H1 (cell line): ENCODE measurements at regions not wholly inside any gene's neighbourhood (a gene's known extent, or its start where the extent isn't known, plus 50 kb on each side); places are given as distances from the start of the nearest gene placed in this dataset.

Experiments
- CTCF ChIA-PET: fragments of 300-600 bp; sonication (Branson Sonifier 250); formaldehyde crosslinking; loops from one replicate; lab custom pipeline; 2021; ENCODE audit not compliant: partially characterized antibody; lab: Charles Lee
- POLR2A ChIA-PET: fragments of 300-600 bp; sonication (Branson Sonifier 250); formaldehyde crosslinking; loops from one replicate; lab custom pipeline; 2021; ENCODE audit warnings: inconsistent platforms; ENCODE audit not compliant: partially characterized antibody; lab: Charles Lee
- DNase-seq, 2 experiments: peaks; one replicate each; pipeline versions ENCODE4 v3.0.0 to v3.0.0-alpha.2; 2010 to 2022; ENCODE audit warnings: low spot score in 2 of 2, low read depth in 1 of 2, mixed read lengths in 1 of 2
- FAIRE-seq: peaks from 2 replicates; lab custom pipeline; 2011; peaks lifted over from hg19 to GRCh38; lab: Jason Lieb, UNC
- H2AFZ ChIP-seq: 2 replicates; pipeline ENCODE4 v1.8.1; 2012; ENCODE audit warnings: low read length, inconsistent platforms
- H2AK5ac ChIP-seq: 2 replicates; pipeline ENCODE4 v1.6.1; 2013; ENCODE audit warnings: low read depth, low read length
- H2BK120ac ChIP-seq: replicated peaks from 2 replicates; pipeline ENCODE3; 2013; ENCODE audit warnings: low read depth, low read length, inconsistent platforms
- H2BK12ac ChIP-seq: 2 replicates; pipeline ENCODE4 v1.6.1; 2013; ENCODE audit warnings: low read depth, low read length
- H2BK15ac ChIP-seq: 2 replicates; pipeline ENCODE4 v1.6.1; 2013; ENCODE audit warnings: low read length
- H2BK20ac ChIP-seq: 2 replicates; pipeline ENCODE4 v1.6.1; 2013; ENCODE audit warnings: low read length
- H2BK5ac ChIP-seq: 2 replicates; pipeline ENCODE4 v1.6.1; 2013; ENCODE audit warnings: low read depth, low read length
- H3K14ac ChIP-seq: 2 replicates; pipeline ENCODE4 v1.6.1; 2013; ENCODE audit warnings: inconsistent platforms; ENCODE audit not compliant: insufficient read length
- H3K18ac ChIP-seq: 2 replicates; pipeline ENCODE4 v1.6.1; 2013; ENCODE audit warnings: low read length; ENCODE audit errors: extremely low read depth
- H3K23ac ChIP-seq: 2 replicates; pipeline ENCODE4 v1.6.1; 2013; ENCODE audit warnings: inconsistent platforms; ENCODE audit not compliant: insufficient read length
- H3K23me2 ChIP-seq: 2 replicates; pipeline ENCODE4 v1.6.1; 2013; ENCODE audit warnings: low read depth, low read length
- H3K27ac ChIP-seq: 2 replicates; pipeline ENCODE4 v1.6.1; 2011; ENCODE audit warnings: low read depth, low read length, inconsistent platforms
- H3K27me3 ChIP-seq, 4 experiments: replicated peaks in 1 of 4; 1 replicate in 1 of 4; 2 replicates in 3 of 4; pipeline versions ENCODE4 v1.6.1 to v1.8.1; 2011 to 2013; ENCODE audit warnings: low read length in 3 of 4, mild to moderate bottlenecking in 3 of 4, inconsistent platforms in 2 of 4, mixed read lengths in 2 of 4, moderate library complexity in 1 of 4; ENCODE audit not compliant: control insufficient read depth in 3 of 4, insufficient read depth in 3 of 4; ENCODE audit errors: extremely low read depth in 1 of 4
- H3K36me3 ChIP-seq, 4 experiments: 2 replicates each; pipeline versions ENCODE4 v1.6.1 to v1.8.1; 2011 to 2013; ENCODE audit warnings: mild to moderate bottlenecking in 4 of 4, low read length in 3 of 4, moderate library complexity in 2 of 4, control low read depth in 1 of 4, inconsistent platforms in 1 of 4; ENCODE audit not compliant: insufficient read depth in 4 of 4, control insufficient read depth in 2 of 4
- H3K4ac ChIP-seq: replicated peaks from 2 replicates; pipeline ENCODE3; 2013; ENCODE audit warnings: low read length, low read depth, mixed read lengths, inconsistent platforms; ENCODE audit not compliant: insufficient read length
- H3K4me1 ChIP-seq, 4 experiments: replicated peaks in 1 of 4; 1 replicate in 1 of 4; 2 replicates in 3 of 4; pipeline versions ENCODE4 v1.6.1 to v1.8.1; 2011 to 2013; ENCODE audit warnings: low read length in 3 of 4, inconsistent platforms in 2 of 4, mixed read lengths in 1 of 4; ENCODE audit not compliant: insufficient read depth in 4 of 4, control insufficient read depth in 3 of 4
- H3K4me2 ChIP-seq, 2 experiments: 2 replicates each; pipeline versions ENCODE4 v1.6.1 to v1.8.1; 2011 to 2013; ENCODE audit warnings: low read depth in 2 of 2, low read length in 2 of 2, control low read depth in 1 of 2, inconsistent platforms in 1 of 2, mild to moderate bottlenecking in 1 of 2; ENCODE audit not compliant: insufficient read depth in 1 of 2
- H3K4me3 ChIP-seq, 4 experiments: fragments of 200-600, 300-600 bp in 1 of 4; sonication (generic), shearing (Covaris generic), sonication (Bioruptor Twin) in 1 of 4; 2 replicates each; pipeline versions ENCODE4 v1.5.1 to v1.8.1; 2011 to 2016; ENCODE audit warnings: low read length in 4 of 4, low read depth in 3 of 4, control low read depth in 2 of 4, inconsistent platforms in 2 of 4, mild to moderate bottlenecking in 2 of 4, mixed read lengths in 1 of 4, moderate library complexity in 1 of 4; ENCODE audit not compliant: insufficient read depth in 2 of 4; ENCODE audit errors: extremely low read depth in 1 of 4
- H3K56ac ChIP-seq: replicated peaks from 2 replicates; pipeline ENCODE3; 2013; ENCODE audit warnings: low read depth, mild to moderate bottlenecking, mixed read lengths, low read length, inconsistent platforms; ENCODE audit not compliant: insufficient read length
- H3K79me1 ChIP-seq: 2 replicates; pipeline ENCODE4 v1.6.1; 2013; ENCODE audit warnings: low read depth, low read length, control low read depth
- H3K79me2 ChIP-seq, 2 experiments: 2 replicates each; pipeline versions ENCODE4 v1.6.1 to v1.8.1; 2012 to 2013; ENCODE audit warnings: low read length in 2 of 2, mild to moderate bottlenecking in 2 of 2, inconsistent platforms in 1 of 2; ENCODE audit not compliant: insufficient read depth in 2 of 2, control insufficient read depth in 1 of 2
- H3K9ac ChIP-seq, 4 experiments: replicated peaks in 1 of 4; 1 replicate in 1 of 4; 2 replicates in 3 of 4; pipeline versions ENCODE4 v1.6.1 to v1.8.1; 2011 to 2013; ENCODE audit warnings: low read depth in 3 of 4, low read length in 3 of 4, control low read depth in 2 of 4, mild to moderate bottlenecking in 2 of 4, moderate library complexity in 2 of 4, inconsistent platforms in 1 of 4; ENCODE audit errors: extremely low read depth in 1 of 4
- H3K9me3 ChIP-seq, 2 experiments: 2 replicates each; pipeline versions ENCODE4 v1.6.1 to v1.8.1; 2012 to 2013; ENCODE audit warnings: mild to moderate bottlenecking in 2 of 2, moderate library complexity in 2 of 2, control low read depth in 1 of 2, inconsistent platforms in 1 of 2, low read depth in 1 of 2, low read length in 1 of 2, mixed read lengths in 1 of 2; ENCODE audit not compliant: insufficient read depth in 2 of 2
- H4K20me1 ChIP-seq, 2 experiments: replicated peaks in 1 of 2; 2 replicates each; pipeline versions ENCODE3 to v1.8.1; 2011 to 2013; ENCODE audit warnings: inconsistent platforms in 2 of 2, low read length in 2 of 2, mild to moderate bottlenecking in 1 of 2; ENCODE audit not compliant: insufficient read depth in 2 of 2, control insufficient read depth in 1 of 2
- H4K5ac ChIP-seq: 2 replicates; pipeline ENCODE4 v1.6.1; 2013; ENCODE audit warnings: low read length, low read depth, mixed read lengths, inconsistent platforms; ENCODE audit not compliant: insufficient read length
- H4K8ac ChIP-seq: 2 replicates; pipeline ENCODE4 v1.8.0; 2013; ENCODE audit warnings: mild to moderate bottlenecking, moderate library complexity, low read length, inconsistent platforms; ENCODE audit not compliant: insufficient read depth; ENCODE audit errors: extremely low read depth
- H4K91ac ChIP-seq: replicated peaks from 2 replicates; pipeline ENCODE3; 2013; ENCODE audit warnings: low read length, mixed read lengths, inconsistent platforms; ENCODE audit not compliant: insufficient read length
- BACH1 ChIP-seq: IDR thresholded peaks from 2 replicates; pipeline ENCODE4 v1.6.1; 2012; ENCODE audit warnings: low read length, improper control_type of control experiment
- CEBPB ChIP-seq: IDR thresholded peaks from 2 replicates; pipeline ENCODE4 v1.6.1; 2012; ENCODE audit warnings: low read depth, low read length
- CREB1 ChIP-seq: IDR thresholded peaks from 2 replicates; pipeline ENCODE4 v1.6.1; 2012; ENCODE audit warnings: inconsistent platforms
- EGR1 ChIP-seq: IDR thresholded peaks from 2 replicates; pipeline ENCODE4 v1.6.1; 2011; ENCODE audit warnings: low read depth, low read length, borderline replicate concordance
- KDM5A ChIP-seq: fragments of 200-600 bp; IDR thresholded peaks from 2 replicates; pipeline ENCODE4 v1.7.1; 2012; ENCODE audit warnings: mild to moderate bottlenecking, low read length, inconsistent platforms, mixed read lengths
- RBBP5 ChIP-seq: IDR thresholded peaks from 2 replicates; pipeline ENCODE4 v1.7.1; 2012; ENCODE audit warnings: low read depth, mild to moderate bottlenecking, inconsistent platforms, low read length, moderate library complexity, borderline replicate concordance
- SP1 ChIP-seq: IDR thresholded peaks from 2 replicates; pipeline ENCODE4 v1.6.1; 2011; ENCODE audit warnings: low read depth, low read length
- SP2 ChIP-seq: IDR thresholded peaks from 2 replicates; pipeline ENCODE4 v1.6.1; 2012; ENCODE audit warnings: mild to moderate bottlenecking, low read length, inconsistent platforms
- TAF7 ChIP-seq: optimal IDR thresholded peaks from 2 replicates; pipeline ENCODE3; 2011; ENCODE audit warnings: low read depth, mild to moderate bottlenecking, inconsistent platforms, low read length, moderate library complexity, borderline replicate concordance
- TBP ChIP-seq: IDR thresholded peaks from 2 replicates; pipeline ENCODE4 v1.6.1; 2011; ENCODE audit warnings: low read depth, low read length, improper control_type of control experiment
- TCF12 ChIP-seq: IDR thresholded peaks from 2 replicates; pipeline ENCODE4 v1.6.1; 2011; ENCODE audit warnings: low read depth, mild to moderate bottlenecking, low read length
- TEAD4 ChIP-seq: IDR thresholded peaks from 2 replicates; pipeline ENCODE4 v1.6.1; 2012; ENCODE audit warnings: low read depth, low read length, inconsistent platforms, mixed read lengths
- WGBS, 2 experiments: shearing (Covaris generic) in 1 of 2; methylation state at CpG; one replicate each; pipeline versions ENCODE4 v1.1.6 to v1.1.7; 2013 to 2015; ENCODE audit warnings: low lambda C conversion rate in 2 of 2, mixed read lengths in 2 of 2, inconsistent platforms in 1 of 2, low coverage in 1 of 2, missing lambda C conversion rate in 1 of 2; ENCODE audit not compliant: insufficient replicate concordance in 2 of 2, insufficient coverage in 1 of 2, insufficient read length in 1 of 2; ENCODE audit errors: extremely low coverage in 1 of 2, missing lambda C conversion rate in 1 of 2; 5-methylcytosine and 5-hydroxymethylcytosine counted together
- TF ChIP-seq, protein P1 (sequence below): IDR thresholded peaks from 2 replicates; pipeline ENCODE4 v1.6.1; 2012; ENCODE audit warnings: low read length, inconsistent platforms

DNA sequence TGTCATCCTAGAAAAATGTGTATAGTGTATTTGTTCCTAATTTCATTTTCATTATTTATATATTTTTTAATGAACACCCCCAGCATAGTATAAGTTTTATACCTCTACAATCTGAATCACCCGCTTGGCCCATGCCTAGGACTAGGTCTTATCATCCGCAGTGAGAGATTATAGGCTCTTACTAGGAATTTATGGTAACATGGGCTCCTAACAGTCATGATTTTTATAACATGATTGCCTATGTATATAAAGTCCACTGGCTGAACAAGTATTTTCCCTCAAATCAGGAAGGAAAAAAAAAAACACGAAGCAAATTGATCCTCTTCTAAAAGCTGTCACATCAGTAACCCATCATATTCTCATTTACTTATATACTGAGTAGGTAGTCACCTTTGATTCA is 666.1 kb upstream of the NRXN1 start:
- Histone ChIP-seq H2AK5ac (no peak overlapping the region), H2BK5ac (no peak overlapping the region), H3K4me3 (no peak overlapping the region), H2BK15ac (no peak overlapping the region), H3K9me3 (no peaks in the 10 kb centered on the region), H3K4me1 (no peaks in the 10 kb centered on the region), H3K79me1 (no peaks in the 10 kb centered on the region), H2BK20ac (no peak overlapping the region), H3K27ac (no peak overlapping the region), H3K9ac (no peak overlapping the region), H3K56ac (no peak overlapping the region), H3K23me2 (no peaks in the 10 kb centered on the region), H3K79me2 (no peaks in the 10 kb centered on the region), H3K4me2 (no peak overlapping the region), H4K20me1 (no peaks in the 10 kb centered on the region), H3K27me3 (no peaks in the 10 kb centered on the region), H4K5ac (no peak overlapping the region), H3K4ac (no peak overlapping the region), H3K36me3 (no peaks in the 10 kb centered on the region), H4K91ac (no peak overlapping the region), H4K8ac (no peak overlapping the region), H3K18ac (no peak overlapping the region), H2BK120ac (no peak overlapping the region), H3K14ac (no peak overlapping the region), H2BK12ac (no peak overlapping the region), H3K23ac (no peak overlapping the region), H2AFZ (no peak overlapping the region)
- ChIA-PET CTCF (interaction anchor here (1.2 kb wide), 1 partner anchor 97 kb away, joined by 4 read pairs; no protein-coding TSS in a partner anchor), POLR2A (no interaction called here)
- no peak for FAIRE-seq
- TF ChIP-seq EGR1 (no peak), BACH1 (no peak), CREB1 (no peak), TCF12 (no peak), RBBP5 (no peak), TAF7 (no peak), TBP (no peak), CEBPB (no peak), TEAD4 (no peak), SP1 (no peak), KDM5A (no peak), SP2 (no peak)
- TF ChIP-seq, protein P1, sequence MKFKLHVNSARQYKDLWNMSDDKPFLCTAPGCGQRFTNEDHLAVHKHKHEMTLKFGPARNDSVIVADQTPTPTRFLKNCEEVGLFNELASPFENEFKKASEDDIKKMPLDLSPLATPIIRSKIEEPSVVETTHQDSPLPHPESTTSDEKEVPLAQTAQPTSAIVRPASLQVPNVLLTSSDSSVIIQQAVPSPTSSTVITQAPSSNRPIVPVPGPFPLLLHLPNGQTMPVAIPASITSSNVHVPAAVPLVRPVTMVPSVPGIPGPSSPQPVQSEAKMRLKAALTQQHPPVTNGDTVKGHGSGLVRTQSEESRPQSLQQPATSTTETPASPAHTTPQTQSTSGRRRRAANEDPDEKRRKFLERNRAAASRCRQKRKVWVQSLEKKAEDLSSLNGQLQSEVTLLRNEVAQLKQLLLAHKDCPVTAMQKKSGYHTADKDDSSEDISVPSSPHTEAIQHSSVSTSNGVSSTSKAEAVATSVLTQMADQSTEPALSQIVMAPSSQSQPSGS = no peak
- WGBS, 2 experiments = 100% methylated on average over 3 of the region's 3 CpGs; no CpG with 5 or more reads in 1 of the 2 experiments
- no peak for DNase-seq
